G401 (cell line): ENCODE measurements at regions not wholly inside any gene's neighbourhood (a gene's known extent, or its start where the extent isn't known, plus 50 kb on each side); places are given as distances from the start of the nearest gene placed in this dataset.
"Not testable (repeated sequence)": the region's sequence is repeated elsewhere in the genome, so short reads cannot be mapped to it uniquely, and the experiment has no call there.

Experiments
- DNase-seq: peaks from one replicate; pipeline ENCODE4 v3.0.0-alpha.2; 2015; ENCODE audit warnings: low spot score
- in situ Hi-C: cut with HindIII; loops from 2 replicates; pipeline ENCODE4 v1.10.0; 2016; ENCODE audit warnings: low sequenced_read_pairs, mixed read lengths

DNA sequence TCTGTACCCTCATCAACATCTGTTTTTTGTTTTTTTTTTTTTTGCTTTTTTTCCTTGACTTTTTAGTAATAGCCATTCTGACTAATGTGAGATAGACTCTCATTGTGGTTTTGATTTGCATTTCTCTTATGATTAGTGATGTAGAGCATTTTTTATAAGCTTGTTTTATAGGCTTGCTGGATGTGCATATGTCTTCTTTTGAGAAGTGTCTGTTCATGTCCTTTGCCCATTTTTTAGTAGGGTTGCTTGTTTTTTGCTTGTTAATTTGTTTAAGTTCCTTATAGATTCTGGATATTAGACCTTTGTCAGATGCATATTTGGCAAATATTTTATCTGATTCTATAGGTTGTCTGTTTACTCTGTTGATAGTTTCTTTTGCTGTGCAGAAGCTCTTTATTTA, 53.5 kb upstream of the FAR1 start:
- DNase-seq, in situ Hi-C loops: not testable (repeated sequence)

DNA sequence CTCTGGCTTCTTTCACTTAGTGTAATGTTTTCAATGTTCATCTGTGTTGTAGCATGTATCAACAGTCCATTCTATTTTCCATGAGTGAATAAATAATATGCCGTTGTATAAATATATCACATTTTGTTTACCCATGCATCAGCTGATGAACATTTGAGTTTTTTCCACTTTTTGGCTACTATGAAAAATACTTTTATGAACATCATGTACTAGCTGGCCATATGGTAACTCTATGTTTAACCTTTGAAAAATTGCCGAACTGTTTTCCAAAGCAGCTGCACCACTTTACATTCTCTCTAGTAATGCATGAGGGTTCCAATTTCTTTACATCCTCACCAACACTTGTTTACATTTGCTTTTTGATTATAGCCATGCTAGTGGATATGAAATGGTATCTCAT, 59.8 kb upstream of the FAR1 start:
- in situ Hi-C loops = no loop called here
- no peak for DNase-seq

DNA sequence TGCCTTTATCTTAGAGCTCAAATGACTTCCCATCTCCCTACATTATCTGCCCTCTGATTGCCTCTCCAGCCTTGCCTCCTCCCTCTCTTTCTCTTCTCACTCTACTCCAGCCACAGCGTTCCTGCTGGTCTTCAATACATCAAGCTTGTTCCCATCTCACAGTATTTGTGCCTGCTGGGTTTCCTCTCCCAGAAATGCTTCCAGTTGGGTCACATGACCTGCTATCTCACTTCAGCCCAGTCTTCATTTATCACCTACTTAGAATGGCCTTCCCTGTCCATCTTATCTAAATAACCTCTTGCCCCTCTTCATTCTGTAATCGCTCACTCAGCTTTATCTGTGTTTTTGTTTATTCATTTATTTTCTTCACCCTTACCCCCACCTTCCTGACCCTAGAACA, 61.8 kb upstream of the FAR1 start:
- no peak for DNase-seq
- in situ Hi-C loops = no loop called here

DNA sequence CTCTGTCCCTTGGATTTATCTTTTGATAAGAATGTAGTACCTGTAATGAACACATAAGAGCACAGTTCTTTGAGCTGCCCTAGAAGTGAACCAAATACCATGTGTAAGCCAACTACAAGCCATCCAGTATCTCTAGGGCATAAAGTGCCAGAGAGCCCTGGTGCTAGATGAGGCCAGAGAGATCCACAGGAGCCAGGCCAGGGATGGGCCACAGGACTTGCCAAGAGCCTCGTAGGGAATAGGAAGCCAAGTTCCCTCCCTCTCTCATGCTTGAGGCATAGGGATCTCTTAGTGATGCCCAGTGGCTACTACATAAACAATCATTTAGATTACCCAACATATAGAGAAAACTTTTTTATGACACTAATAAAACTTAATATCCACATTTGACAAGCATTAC, 64.8 kb upstream of the FAR1 start:
- in situ Hi-C loops = no loop called here

DNA sequence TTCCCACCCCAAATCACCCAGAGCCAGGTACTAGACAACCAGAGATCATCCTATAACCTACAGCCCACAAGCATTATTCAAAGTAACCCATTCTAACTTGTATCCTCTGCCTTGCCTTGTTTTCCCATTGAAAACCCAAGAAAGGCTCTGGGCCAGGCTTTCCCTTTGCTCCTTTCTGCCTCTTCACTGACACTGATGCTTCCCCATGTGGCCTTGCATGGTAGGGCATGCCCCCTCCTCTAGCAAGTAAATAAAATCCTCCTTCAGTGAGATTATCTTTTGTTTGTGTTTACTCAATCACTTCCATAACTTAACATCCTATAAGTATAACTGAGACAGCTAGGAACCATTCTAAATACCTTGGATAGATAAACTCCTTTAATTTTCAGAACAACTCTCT, 65.6 kb upstream of the FAR1 start:
- in situ Hi-C loops = no loop called here
- DNase-seq = no peak

More for the DNA sequence above, 64.8 kb upstream of the FAR1 start:
- DNase-seq = peak; percentile 65

DNA sequence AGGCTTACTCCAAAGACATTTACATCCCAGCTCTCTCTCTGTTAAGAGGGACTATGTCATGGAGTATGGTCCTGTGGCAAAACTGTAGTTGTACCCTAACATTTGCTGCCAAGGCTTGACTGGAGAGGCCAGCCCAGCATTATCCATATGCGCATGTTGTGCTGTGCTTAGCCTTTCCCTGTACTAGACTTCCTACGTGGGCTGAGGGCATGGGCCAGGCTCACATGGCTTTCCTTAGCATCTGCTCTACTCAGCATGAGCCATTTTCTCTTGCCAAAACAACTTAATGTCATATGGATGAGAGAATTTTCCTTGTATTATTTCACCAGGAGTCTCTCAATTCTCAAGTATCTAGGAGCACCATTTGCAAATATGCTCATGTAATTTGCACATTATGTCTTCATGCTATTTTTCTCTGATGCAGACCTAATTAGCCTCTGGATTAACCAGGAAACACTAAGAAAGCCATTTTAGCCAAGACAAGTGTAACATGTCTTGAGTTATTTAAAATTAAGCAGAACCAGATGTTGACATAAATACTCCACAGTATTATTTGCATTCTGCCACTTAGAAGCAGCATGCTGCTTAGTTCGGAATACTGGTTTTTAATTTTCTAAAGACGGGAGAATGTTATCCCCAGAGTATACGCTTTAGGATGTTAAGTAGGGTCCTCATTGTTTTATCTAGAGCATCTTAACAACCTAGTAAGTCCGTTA, 71.7 kb upstream of the FAR1 start:
- peak; percentile 98 for DNase-seq
- in situ Hi-C loops = no loop called here

DNA sequence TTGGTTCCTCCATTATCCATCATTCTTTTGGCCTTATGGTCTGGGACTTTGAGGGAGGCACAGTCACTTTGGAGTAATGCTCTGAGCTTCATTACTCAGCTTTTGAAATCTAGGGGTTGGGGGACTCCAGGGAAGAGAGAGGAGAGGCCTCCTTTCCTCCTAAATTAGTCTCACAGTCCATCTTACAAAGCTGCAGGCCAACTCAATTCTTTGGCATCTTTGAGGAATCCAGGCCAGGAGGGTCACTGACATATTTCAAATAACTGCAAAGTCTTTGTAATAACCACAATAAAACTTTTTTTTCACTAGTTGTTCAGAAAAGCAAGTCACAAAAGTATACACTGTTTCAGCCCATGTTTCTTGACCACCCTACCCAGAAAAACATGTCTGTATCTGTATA, 73.3 kb upstream of the FAR1 start:
- DNase-seq = no peak
- in situ Hi-C loops = no loop called here

DNA sequence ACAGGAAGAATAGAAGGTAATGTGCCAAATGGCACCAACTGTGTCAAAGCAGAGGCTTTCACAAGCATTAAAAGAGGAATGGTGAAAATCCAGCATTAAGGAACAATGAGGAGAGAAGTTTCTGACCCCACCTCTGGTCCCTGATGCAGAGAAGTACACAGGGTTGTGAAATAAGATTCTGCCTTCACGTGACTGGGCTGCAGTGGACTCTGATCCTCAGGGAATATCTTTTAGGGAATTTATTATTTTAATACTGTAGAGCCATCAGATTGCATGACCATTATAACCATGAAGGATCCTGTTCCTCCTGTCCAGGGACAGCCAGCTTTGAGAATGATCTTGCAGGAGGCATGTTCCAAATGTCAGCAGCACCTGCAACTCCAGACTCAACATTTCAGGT, 74.4 kb upstream of the FAR1 start:
- DNase-seq = no peak
- in situ Hi-C loops = no loop called here

DNA sequence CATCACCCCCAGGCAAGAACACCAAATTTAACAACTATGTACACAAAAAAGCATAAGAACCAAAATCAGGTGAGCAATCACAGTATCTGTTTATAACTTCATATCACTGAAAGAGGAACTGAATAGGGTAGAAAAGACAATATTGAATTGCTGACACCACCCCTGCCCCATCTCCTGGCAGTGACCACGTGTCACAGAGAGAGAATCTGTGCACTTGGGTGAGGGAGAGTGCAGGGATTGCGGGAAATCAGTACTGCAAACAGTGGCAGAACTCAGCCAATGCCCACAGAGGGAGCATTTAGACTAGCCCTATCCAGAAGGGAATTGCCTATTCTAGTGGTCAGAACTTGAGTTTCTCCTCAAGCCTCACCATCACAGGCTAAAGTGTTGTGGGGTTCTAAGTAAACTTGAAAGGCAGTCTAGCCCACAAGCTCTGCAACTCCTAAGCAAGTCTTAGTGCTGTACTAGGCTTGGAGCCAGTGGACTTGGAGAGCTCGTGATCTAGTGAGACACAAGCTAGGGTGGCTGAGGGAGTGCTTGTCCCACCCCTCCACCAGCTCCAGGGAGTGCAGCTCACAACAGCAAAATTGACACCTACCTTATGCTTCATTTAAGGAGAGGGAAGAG, 82.8 kb upstream of the PTH start:
- in situ Hi-C loops = no loop called here
- DNase-seq = no peak

DNA sequence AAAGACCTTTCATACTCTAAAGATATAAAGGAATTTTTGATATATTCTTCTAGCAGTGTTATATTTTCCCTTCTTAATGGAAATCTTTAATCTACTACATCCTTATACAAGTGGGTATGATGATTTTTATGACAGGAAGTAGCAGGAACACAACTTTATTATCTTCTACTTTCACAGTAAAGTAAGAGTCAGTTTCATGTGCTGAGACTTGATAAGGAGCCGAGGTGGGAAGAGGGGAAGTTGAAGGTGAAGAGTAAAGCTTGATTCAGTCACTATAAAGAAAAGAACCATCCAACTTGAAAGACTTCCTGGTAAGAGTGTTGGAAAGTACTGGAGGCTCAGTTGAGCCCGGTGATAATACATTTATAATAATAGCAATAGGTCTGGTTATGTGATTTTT, 82.1 kb upstream of the PTH start:
- no peak for DNase-seq
- in situ Hi-C loops = no loop called here

DNA sequence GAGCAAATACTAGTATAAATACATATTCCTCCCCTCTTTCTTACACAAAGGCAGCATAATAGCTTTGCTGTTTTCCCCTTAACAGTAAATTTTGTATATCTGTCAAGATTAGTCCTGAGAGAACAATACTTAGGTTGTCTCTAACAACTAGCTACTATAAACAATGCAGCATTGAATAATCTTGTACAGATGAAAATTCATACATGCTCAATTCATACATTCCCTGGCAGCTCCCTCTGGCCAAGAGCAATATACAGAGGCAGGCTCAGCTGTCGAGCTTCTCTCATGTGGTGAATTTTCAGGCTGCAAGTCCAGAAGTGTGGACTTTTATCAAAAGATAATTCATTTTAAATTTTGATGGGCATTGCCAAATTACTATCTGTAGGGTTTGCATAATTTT, 81.2 kb upstream of the PTH start:
- DNase-seq = no peak
- in situ Hi-C loops = no loop called here

DNA sequence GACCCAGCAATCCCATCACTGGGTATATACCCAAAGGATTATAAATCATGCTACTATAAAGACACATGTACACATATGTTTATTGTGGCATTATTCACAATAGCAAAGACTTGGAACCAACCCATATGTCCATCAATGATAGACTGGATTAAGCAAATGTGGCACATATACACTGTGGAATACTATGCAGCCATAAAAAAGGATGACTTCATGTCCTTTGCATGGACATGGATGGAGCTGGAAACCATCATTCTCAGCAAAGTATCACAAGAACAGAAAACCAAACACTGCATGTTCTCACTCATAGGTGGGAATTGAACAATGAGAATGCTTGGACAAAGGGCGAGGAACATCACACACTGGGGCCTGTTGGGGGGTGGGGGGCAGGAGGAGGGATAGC, 79.6 kb upstream of the PTH start:
- DNase-seq, in situ Hi-C loops: not testable (repeated sequence)

DNA sequence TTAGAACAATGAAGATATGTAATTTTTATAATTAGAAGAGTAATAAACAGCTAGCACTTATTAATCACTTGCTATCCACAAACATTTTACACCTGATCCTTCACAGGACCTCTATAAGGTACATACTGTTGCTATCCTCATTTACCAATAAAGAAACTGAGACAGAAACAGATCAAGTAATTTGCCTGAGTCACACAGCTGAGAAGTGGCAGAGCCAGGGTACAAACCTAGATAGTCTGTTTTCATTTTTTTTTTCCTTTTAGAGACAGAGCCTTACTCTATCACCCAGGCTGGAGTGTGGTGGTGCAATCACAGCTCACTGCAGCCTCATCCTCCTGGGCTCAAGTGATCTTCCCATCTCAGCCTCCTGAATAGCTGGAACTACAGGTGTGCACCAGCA, 71.8 kb upstream of the PTH start:
- DNase-seq = no peak
- in situ Hi-C loops = no loop called here

DNA sequence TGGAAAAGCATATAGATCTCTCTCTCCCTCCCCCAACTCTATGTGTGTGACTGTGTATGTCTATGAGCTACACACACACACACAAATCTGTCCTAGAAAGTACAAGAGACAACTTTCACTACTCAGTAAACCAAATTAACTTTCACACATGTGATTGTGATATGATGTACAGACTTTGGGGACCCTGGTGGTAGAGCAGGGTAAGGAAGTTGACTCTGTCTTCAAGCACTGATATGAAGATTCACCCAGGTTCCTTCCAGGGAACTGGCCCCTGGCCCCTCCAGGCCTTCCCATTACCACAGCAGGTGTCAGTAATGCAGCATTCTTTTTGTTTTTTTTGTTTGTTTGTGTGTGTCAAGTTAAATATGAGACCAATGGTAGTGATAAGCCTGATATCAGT, 66.1 kb upstream of the PTH start:
- DNase-seq = no peak
- in situ Hi-C loops = no loop called here

DNA sequence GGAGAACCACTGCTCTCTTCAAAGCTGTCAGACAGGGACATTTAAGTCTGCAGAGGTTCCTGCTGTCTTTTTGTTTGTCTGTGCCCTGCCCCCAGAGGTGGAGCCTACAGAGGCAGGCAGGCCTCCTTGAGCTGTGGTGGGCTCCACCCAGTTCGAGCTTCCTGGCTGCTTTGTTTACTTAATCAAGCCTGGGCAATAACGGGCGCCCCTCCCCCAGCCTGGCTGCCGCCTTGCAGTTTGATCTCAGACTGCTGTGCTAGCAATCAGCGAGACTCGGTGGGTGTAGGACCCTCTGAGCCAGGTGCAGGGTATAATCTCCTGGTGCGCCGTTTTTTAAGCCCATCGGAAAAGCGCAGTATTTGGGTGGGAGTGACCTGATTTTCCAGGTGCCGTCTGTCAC, 64.5 kb upstream of the PTH start:
- in situ Hi-C loops, DNase-seq: not testable (repeated sequence)

DNA sequence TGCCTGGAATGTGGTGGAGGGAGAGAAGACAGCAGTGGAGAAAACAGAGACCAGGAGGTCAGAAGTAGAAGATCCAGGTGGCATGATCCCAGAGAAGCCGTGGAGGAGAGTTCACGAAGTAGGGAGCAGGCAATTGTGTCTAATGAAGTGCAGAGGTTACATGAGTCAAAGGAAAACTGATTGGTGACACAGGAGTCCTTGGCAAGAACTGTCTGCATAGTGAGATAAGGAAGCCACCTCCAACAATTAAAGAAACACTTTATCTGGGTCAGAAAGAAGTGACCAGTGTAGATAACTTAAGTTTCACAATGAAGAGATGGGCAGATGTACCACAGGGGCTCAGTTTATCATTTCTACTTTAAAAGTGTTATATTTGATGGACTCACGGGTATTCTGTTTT, 57.0 kb upstream of the PTH start:
- in situ Hi-C loops = no loop called here
- no peak for DNase-seq

DNA sequence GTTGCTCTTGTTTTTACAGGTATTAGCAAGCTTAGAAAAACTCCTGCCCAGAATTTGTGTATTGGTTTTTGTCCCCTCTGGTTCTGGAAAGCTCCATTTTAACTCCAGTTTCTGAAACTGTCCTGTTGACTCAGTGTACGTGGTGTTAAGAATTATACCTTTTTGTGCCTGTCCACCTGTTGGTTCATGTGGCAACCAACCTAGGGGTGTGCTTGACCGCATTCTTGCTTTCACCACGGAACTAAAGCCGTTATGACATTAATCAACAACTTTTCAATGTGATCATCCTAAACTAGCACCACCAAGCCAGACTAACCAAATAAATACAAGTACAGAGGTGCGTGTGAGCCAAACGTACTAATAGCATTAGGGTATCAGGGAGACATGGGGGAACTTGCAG, 56.0 kb upstream of the PTH start:
- DNase-seq = no peak
- in situ Hi-C loops = no loop called here

DNA sequence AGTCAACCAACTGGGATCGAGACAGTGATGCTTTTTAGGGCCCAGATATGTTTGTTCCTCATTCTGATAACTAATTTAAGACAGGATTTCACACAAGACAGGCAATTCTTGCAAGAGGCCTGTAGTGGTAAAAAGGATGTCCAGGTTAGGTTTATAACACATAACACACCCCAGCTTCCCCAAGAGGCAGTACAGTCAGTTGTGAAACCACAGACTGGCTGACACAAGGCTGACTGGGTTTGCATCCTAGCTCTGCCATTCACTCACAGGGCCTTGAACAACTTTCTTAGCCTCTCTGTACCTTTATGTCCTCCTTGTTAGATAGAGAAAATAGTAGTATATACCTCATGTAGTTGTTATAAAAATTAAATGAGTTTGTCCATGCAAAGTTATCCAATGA, 55.0 kb upstream of the PTH start:
- DNase-seq = no peak
- in situ Hi-C loops = no loop called here

DNA sequence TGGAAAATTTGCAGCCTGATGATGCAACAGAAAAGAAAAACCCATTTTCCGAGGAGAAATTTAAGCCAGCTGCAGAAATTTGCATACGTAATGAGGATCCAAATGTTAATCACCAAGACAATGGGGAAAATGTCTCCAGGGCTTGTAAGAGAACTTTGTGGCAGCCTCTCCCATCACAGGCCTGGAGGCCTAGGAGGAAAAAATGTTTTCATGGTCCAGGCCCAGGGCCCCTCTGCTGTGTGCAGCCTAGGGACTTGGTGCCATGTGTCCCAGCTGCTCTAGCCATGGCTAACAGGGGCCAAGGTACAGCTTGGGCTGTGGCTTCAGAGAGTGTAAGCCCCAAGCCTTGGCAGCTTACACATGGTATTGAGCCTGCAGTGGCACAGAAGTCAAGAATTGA, 50.3 kb upstream of the PTH start:
- DNase-seq, in situ Hi-C loops: not testable (repeated sequence)
